K562 (cell line): ENCODE measurements at regions not wholly inside any gene's neighbourhood (a gene's known extent, or its start where the extent isn't known, plus 50 kb on each side); places are given as distances from the start of the nearest gene placed in this dataset.

ENCODE experiments used
- ATAC-seq: fragments of 200-7000 bp; cut with Tn5 transposase; 3 replicates; pipeline ENCODE4 v1.9.1; 2020; ENCODE audit warnings: moderate library complexity
- BruUV-seq: library from RNA; stranded (reverse); fragments of 400-500 nt; replicated peaks from 2 replicates; lab custom pipeline; 2021; lab: Mats Ljungman, UMichigan
- CTCF ChIA-PET: fragments of 300-600 bp; formaldehyde crosslinking; extraction: SDS; loops from one replicate; lab custom pipeline; 2021; ENCODE audit warnings: low intra/inter-chr PET ratio; lab: Yijun Ruan, JAX
- POLR2A ChIA-PET: fragments of 300-600, 350-650 bp; sonication (Branson Sonifier 250); formaldehyde crosslinking; extraction: SDS; loops from one replicate; lab custom pipeline; 2021; ENCODE audit warnings: antibody characterized with exemption, inconsistent platforms; lab: Yijun Ruan, JAX
- DNase-seq, 4 experiments: peaks; one replicate each; pipeline versions ENCODE4 v3.0.0 to v3.0.0-alpha.2; 2011 to 2018; ENCODE audit warnings: low spot score in 3 of 4, mixed read lengths in 3 of 4; ENCODE audit errors: extremely low read depth in 1 of 4
- FAIRE-seq: peaks from 2 replicates; lab custom pipeline; 2011; peaks lifted over from hg19 to GRCh38; lab: Jason Lieb, UNC
- H2AFZ ChIP-seq: 2 replicates; pipeline ENCODE4 v1.6.0; 2011; ENCODE audit warnings: low read depth, low read length, control low read depth, inconsistent platforms
- H3K27ac ChIP-seq: fragments of 200-600 bp; 3 replicates; pipeline ENCODE4 v1.8.0; 2011; ENCODE audit warnings: low read depth, mild to moderate bottlenecking, control low read depth, inconsistent platforms, low read length, moderate library complexity, mixed read lengths; ENCODE audit errors: extremely low read depth
- H3K27me3 ChIP-seq, 2 experiments: fragments of 300-600 bp in 1 of 2; 2 replicates in 1 of 2; 3 replicates in 1 of 2; pipeline versions ENCODE4 v1.6.0 to v1.8.0; 2011; ENCODE audit warnings: inconsistent platforms in 2 of 2, low read length in 2 of 2, mild to moderate bottlenecking in 1 of 2, mixed read lengths in 1 of 2, moderate library complexity in 1 of 2; ENCODE audit not compliant: control insufficient read depth in 2 of 2, insufficient read depth in 2 of 2
- H3K36me3 ChIP-seq: fragments of 300-600 bp; 3 replicates; pipeline ENCODE4 v1.8.0; 2011; ENCODE audit warnings: mild to moderate bottlenecking, low read length, inconsistent platforms; ENCODE audit not compliant: control insufficient read depth, insufficient read depth
- H3K4me1 ChIP-seq, 2 experiments: fragments of 200-600 bp in 1 of 2; replicated peaks in 1 of 2; 2 replicates in 1 of 2; 3 replicates in 1 of 2; pipeline versions ENCODE4 v1.5.1 to v1.8.0; 2011; ENCODE audit warnings: inconsistent platforms in 2 of 2, low read length in 2 of 2, mild to moderate bottlenecking in 1 of 2, mixed read lengths in 1 of 2, moderate library complexity in 1 of 2; ENCODE audit not compliant: control insufficient read depth in 2 of 2, insufficient read depth in 2 of 2
- H3K4me2 ChIP-seq: 2 replicates; pipeline ENCODE4 v1.6.1; 2011; ENCODE audit warnings: low read length, control low read depth, inconsistent platforms, mixed read lengths; ENCODE audit not compliant: insufficient read depth
- H3K4me3 ChIP-seq: fragments of 200-600 bp; sonication (generic), shearing (Covaris generic); 2 replicates; pipeline ENCODE4 v1.5.1; 2016; ENCODE audit warnings: control low read depth, inconsistent platforms
- H3K79me2 ChIP-seq: fragments of 200-600 bp; 3 replicates; pipeline ENCODE4 v1.8.0; 2011; ENCODE audit warnings: low read length, inconsistent platforms; ENCODE audit not compliant: control insufficient read depth, insufficient read depth
- H3K9ac ChIP-seq, 2 experiments: 2 replicates each; pipeline versions ENCODE4 v1.6.0 to v1.6.1; 2011; ENCODE audit warnings: low read depth in 2 of 2, low read length in 2 of 2, control low read depth in 1 of 2, inconsistent platforms in 1 of 2, mild to moderate bottlenecking in 1 of 2, mixed read lengths in 1 of 2; ENCODE audit not compliant: insufficient read depth in 1 of 2
- H3K9me1 ChIP-seq: one replicate; pipeline ENCODE4 v1.6.0; 2011; ENCODE audit warnings: inconsistent platforms, mild to moderate bottlenecking, low read length, moderate library complexity; ENCODE audit not compliant: control insufficient read depth, insufficient read depth
- H3K9me3 ChIP-seq: replicated peaks from 2 replicates; pipeline ENCODE4 v1.5.1; 2011; ENCODE audit warnings: low read depth, low read length, inconsistent platforms; ENCODE audit not compliant: control insufficient read depth, insufficient read depth
- H4K20me1 ChIP-seq: replicated peaks from 2 replicates; pipeline ENCODE4 v1.6.1; 2011; ENCODE audit warnings: low read length, inconsistent platforms, mixed read lengths; ENCODE audit not compliant: control insufficient read depth, insufficient read depth
- C11orf30 ChIP-seq: fragments of 450-650 bp; IDR thresholded peaks from 2 replicates; pipeline ENCODE4 v1.6.1; 2016; ENCODE audit warnings: low read depth, mild to moderate bottlenecking
- CBX3 ChIP-seq, 2 experiments: IDR thresholded peaks; 1 replicate in 1 of 2; 2 replicates in 1 of 2; pipeline ENCODE4 v1.6.1; 2012; ENCODE audit warnings: inconsistent platforms in 2 of 2, low read length in 2 of 2, borderline replicate concordance in 1 of 2, control low read depth in 1 of 2
- ETS1 ChIP-seq: conservative IDR thresholded peaks from 2 replicates; pipeline ENCODE4 v1.6.1; 2011; ENCODE audit warnings: low read depth, mild to moderate bottlenecking, low read length; ENCODE audit not compliant: control insufficient read depth
- MCM5 ChIP-seq: fragments of 450-650 bp; IDR thresholded peaks from 2 replicates; pipeline ENCODE4 v1.6.1; 2016; ENCODE audit warnings: low read depth
- PML ChIP-seq: IDR thresholded peaks from 2 replicates; pipeline ENCODE4 v1.6.1; 2012; ENCODE audit warnings: low read length, inconsistent platforms
- RAD51 ChIP-seq: fragments of 450-650 bp; IDR thresholded peaks from 2 replicates; pipeline ENCODE4 v1.7.1; 2016; ENCODE audit warnings: low read depth, mild to moderate bottlenecking, borderline replicate concordance
- SMARCE1 ChIP-seq: fragments of 450-650 bp; IDR thresholded peaks from 2 replicates; pipeline ENCODE4 v1.7.1; 2016; ENCODE audit warnings: mild to moderate bottlenecking
- SNAPC5 ChIP-seq: fragments of 250-450 bp; sonication (Bioruptor Pico); IDR thresholded peaks from 2 replicates; pipeline ENCODE4 v1.8.0; 2021; ENCODE audit warnings: moderate library complexity, mild to moderate bottlenecking, inconsistent platforms
- TEAD2 ChIP-seq: fragments of 450-650 bp; IDR thresholded peaks from 2 replicates; pipeline ENCODE4 v1.6.1; 2016; ENCODE audit warnings: missing genetic modification characterization, control low read depth, missing compliant biosample characterization
- ZFX ChIP-seq: sonication (generic); formaldehyde crosslinking; IDR thresholded peaks from 2 replicates; pipeline ENCODE4 v1.8.0; 2022; ENCODE audit warnings: mild to moderate bottlenecking, missing genetic modification reagents, moderate library complexity
- ZNF24 ChIP-seq: fragments of 450-650 bp; IDR thresholded peaks from 2 replicates; pipeline ENCODE4 v1.6.1; 2016
- ZNF311 ChIP-seq: fragments of 250-450 bp; sonication (Bioruptor Pico); IDR thresholded peaks from 2 replicates; pipeline ENCODE4 v1.4.0; 2020; ENCODE audit warnings: mild to moderate bottlenecking, moderate library complexity
- WGBS: fragments of 100-300 bp; shearing (Covaris generic); methylation state at CpG from one replicate; pipeline ENCODE4 v1.1.6; 2016; ENCODE audit warnings: low coverage, mixed read lengths; ENCODE audit not compliant: insufficient coverage; ENCODE audit errors: missing lambda C conversion rate; 5-methylcytosine and 5-hydroxymethylcytosine counted together
- in situ Hi-C: fragments of 300-500 bp; cut with MboI; formaldehyde crosslinking; loops from 4 replicates; pipeline ENCODE4 v1.15.0; 2018; ENCODE audit warnings: inconsistent platforms, mixed read lengths
- intact Hi-C: fragments of 100-400 bp; cut with micrococcal nuclease; formaldehyde crosslinking; loops from 2 replicates; pipeline ENCODE4 v1.14.2; 2022

GRCh38 chr2:190822043-190822442 is 58.6 kb upstream of the GLS start:
- 0% methylated on average over 1 of the region's 1 CpG for WGBS
- H3K27me3 ChIP-seq: no peaks in the 10 kb centered on the region; a peak in 1 of 5 replicates
- no peak for DNase-seq
- no peak for ATAC-seq
- H3K4me1 ChIP-seq: no peaks in the 10 kb centered on the region
- no peak overlapping the region for H3K4me3 ChIP-seq
- no peaks in the 10 kb centered on the region for H4K20me1 ChIP-seq
- in situ Hi-C loops (no loop called here), intact Hi-C loops (no loop called here)
- no peak overlapping the region for H3K9ac ChIP-seq
- H3K9me3 ChIP-seq: no peaks in the 10 kb centered on the region
- POLR2A ChIA-PET: interaction anchor here (1.2 to 1.3 kb wide), 2 partner anchors 10 to 441 kb away, joined by 3 read pairs; no protein-coding TSS in a partner anchor
- H3K79me2 ChIP-seq: no peaks in the 10 kb centered on the region
- H3K27ac ChIP-seq: no peak overlapping the region
- no peak overlapping the region for H2AFZ ChIP-seq
- H3K4me2 ChIP-seq: no peak overlapping the region
- no peaks in the 10 kb centered on the region for H3K9me1 ChIP-seq
- no peaks in the 10 kb centered on the region for H3K36me3 ChIP-seq
- no peak for TF ChIP-seq ZFX (CRISPR knock-in tag)
- no peak for TF ChIP-seq ZNF311 (CRISPR knock-in tag)
- no peak for TF ChIP-seq ZNF24
- no peak for TF ChIP-seq PML
- TF ChIP-seq RAD51: no peak
- TF ChIP-seq MCM5: no peak
- no peak for TF ChIP-seq CBX3 (IDR thresholded peaks at IDR 0.05; ENCODE audit: borderline replicate concordance in 1 of 2, low read length in 2 of 2)
- no peak for TF ChIP-seq SMARCE1
- no peak for TF ChIP-seq ETS1
- TF ChIP-seq SNAPC5 (CRISPR knock-in tag): no peak
- TF ChIP-seq TEAD2 (tag): no peak
- TF ChIP-seq C11orf30: no peak
- CTCF ChIA-PET: no interaction called here
- no peak for FAIRE-seq
- no TSS peak for BruUV-seq
